ENCODE measurements at regions not wholly inside any gene's neighbourhood (a gene's known extent, or its start where the extent isn't known, plus 50 kb on each side); places are given as distances from the start of the nearest gene placed in this dataset.

GRCh38 chr12:28130234-28130624 is 60.0 kb upstream of the CCDC91 start:
- TF ChIP-seq POLR2A (IDR thresholded peaks at IDR 0.05) = no peak
- TF ChIP-seq CTCF (IDR thresholded peaks at IDR 0.05) = no peak
